PFSK-1 (cell line): ENCODE measurements at regions not wholly inside any gene's neighbourhood (a gene's known extent, or its start where the extent isn't known, plus 50 kb on each side); places are given as distances from the start of the nearest gene placed in this dataset.

Source experiments
- POLR2AphosphoS5 ChIP-seq: IDR thresholded peaks from 2 replicates; pipeline ENCODE4 v1.6.1; 2012; ENCODE audit warnings: low read depth, mild to moderate bottlenecking, control low read depth, low read length, moderate library complexity
- REST ChIP-seq, 2 experiments: IDR thresholded peaks; 2 replicates each; pipeline versions ENCODE4 v1.6.1 to v1.8.0; 2011 to 2012; ENCODE audit warnings: low read depth in 2 of 2, low read length in 2 of 2, control low read depth in 1 of 2, inconsistent platforms in 1 of 2, mild to moderate bottlenecking in 1 of 2, moderate library complexity in 1 of 2; ENCODE audit not compliant: insufficient read depth in 1 of 2
- SIN3A ChIP-seq: IDR thresholded peaks from 2 replicates; pipeline ENCODE4 v1.6.1; 2012; ENCODE audit warnings: mild to moderate bottlenecking, low read length, moderate library complexity, borderline replicate concordance; ENCODE audit not compliant: insufficient read depth

GRCh38 chr1:80211691-80212380 is 1205.3 kb upstream of the ADGRL4 start:
- TF ChIP-seq POLR2AphosphoS5 (no peak), REST (IDR thresholded peaks at IDR 0.05; ENCODE audit: insufficient read depth in 1 of 2, low read depth in 2 of 2, low read length in 2 of 2) (no peak), SIN3A (no peak)
